T-helper 17 cell (primary cell): ENCODE measurements at regions not wholly inside any gene's neighbourhood (a gene's known extent, or its start where the extent isn't known, plus 50 kb on each side); places are given as distances from the start of the nearest gene placed in this dataset.
"Not testable (repeated sequence)": the region's sequence is repeated elsewhere in the genome, so short reads cannot be mapped to it uniquely, and the experiment has no call there.

Experiments
- ATAC-seq: fragments of 150-1000 bp; cut with Tn5 transposase; 2 replicates; pipeline ENCODE4 v1.10.0; 2021; ENCODE audit warnings: mild to moderate bottlenecking, moderate library complexity
- DNase-seq, 3 donors: peaks; one replicate each; pipeline versions ENCODE4 v3.0.0 to v3.0.0-alpha.2; 2020 to 2021
- H3K9me3 ChIP-seq: one replicate; pipeline ENCODE4 v1.7.0; 2013; ENCODE audit warnings: low read length, mild to moderate bottlenecking; ENCODE audit not compliant: control insufficient read depth, poor library complexity, severe bottlenecking
- H3K27ac Mint-ChIP-seq: one replicate; pipeline ENCODE4 v1.8.0; 2022; ENCODE audit warnings: mild to moderate bottlenecking, moderate library complexity, mixed read lengths
- H3K27me3 Mint-ChIP-seq: one replicate; pipeline ENCODE4 v1.8.0; 2022; ENCODE audit warnings: mixed read lengths
- H3K36me3 Mint-ChIP-seq: one replicate; pipeline ENCODE4 v1.8.0; 2022; ENCODE audit warnings: low read depth, mixed read lengths
- H3K4me1 Mint-ChIP-seq: one replicate; pipeline ENCODE4 v1.8.0; 2022; ENCODE audit warnings: mild to moderate bottlenecking, mixed read lengths
- H3K4me3 Mint-ChIP-seq: one replicate; pipeline ENCODE4 v1.8.0; 2022; ENCODE audit warnings: mild to moderate bottlenecking, moderate library complexity, mixed read lengths

DNA sequence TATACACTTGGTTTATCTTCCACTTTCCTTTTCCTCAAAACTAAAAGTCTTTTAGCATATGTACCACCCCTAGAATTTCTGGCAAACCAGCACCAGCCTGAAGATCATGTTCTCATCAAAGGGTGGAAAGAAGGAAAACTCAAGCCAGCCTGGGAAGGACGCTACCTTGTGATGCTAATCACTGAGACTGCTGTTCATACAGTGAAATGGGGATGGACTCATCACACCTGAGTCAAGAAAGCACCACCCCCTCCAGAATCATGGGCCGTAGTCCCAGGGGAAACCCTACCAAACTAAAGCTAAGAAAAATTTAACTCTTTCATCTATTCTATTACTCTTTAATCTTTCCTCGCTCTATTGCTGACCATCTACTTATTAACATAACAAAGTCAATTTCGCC lies 595.9 kb upstream of the AADAT start:
- H3K36me3 Mint-ChIP-seq, H3K9me3 ChIP-seq, H3K27ac Mint-ChIP-seq, ATAC-seq, H3K27me3 Mint-ChIP-seq, DNase-seq, H3K4me1 Mint-ChIP-seq, H3K4me3 Mint-ChIP-seq: not testable (repeated sequence)

DNA sequence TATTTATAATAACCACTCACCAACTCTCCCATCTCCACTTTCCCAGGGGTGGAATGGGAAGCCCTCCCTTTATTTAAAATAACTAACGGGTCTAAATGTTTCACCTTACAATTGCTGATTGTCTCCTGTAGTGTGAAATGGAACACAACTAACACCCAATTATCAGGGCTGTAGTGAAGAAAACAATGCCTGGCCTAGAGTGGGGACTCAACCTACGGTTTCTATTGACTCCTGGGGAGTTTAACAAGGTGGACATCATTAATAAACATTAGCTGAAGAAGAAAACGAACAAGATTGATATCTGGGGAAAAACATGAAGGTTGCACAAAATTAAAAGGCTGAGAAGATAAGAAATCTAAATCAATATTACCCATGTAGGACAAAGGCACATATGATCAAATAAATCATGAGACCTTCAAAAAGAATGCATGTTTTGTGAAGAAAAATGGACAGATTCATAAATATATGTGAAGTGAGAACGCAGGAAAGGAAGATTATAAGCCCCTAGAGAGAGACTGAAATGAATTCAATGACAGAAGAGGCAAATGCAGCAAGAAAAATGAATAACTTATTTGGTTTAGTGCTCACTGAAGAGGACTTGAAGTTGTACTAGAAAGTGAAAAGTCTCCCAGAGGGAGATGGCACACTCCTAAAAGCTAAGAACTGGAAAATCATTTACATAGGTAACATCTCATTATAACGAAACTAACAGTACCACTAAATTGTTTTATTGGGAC lies 593.0 kb upstream of the AADAT start:
- DNase-seq: no peak
- no peak overlapping the region for H3K4me3 Mint-ChIP-seq
- no peak for ATAC-seq
- no peaks in the 10 kb centered on the region for H3K36me3 Mint-ChIP-seq
- no peaks in the 10 kb centered on the region for H3K27me3 Mint-ChIP-seq
- H3K27ac Mint-ChIP-seq: no peak overlapping the region
- no peaks in the 10 kb centered on the region for H3K4me1 Mint-ChIP-seq
- no peaks in the 10 kb centered on the region for H3K9me3 ChIP-seq

DNA sequence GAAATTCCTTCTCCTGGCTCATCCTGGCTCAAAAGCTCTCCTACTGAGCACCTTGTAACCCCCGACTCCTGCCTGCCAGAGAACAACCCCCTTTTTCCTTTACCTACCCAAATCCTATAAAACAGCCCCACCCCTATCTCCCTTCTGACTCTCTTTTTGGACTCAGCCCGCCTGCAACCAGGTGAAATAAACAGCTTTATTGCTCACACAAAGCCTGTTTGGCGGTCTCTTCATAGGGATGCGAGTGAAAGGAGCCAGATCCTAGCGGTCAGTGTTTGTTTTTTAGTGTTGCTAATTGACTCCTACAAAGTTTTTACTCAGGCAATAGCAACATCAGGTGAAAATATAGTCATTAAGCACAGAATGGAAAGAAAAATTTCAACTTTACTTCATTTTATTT lies 592.3 kb upstream of the AADAT start:
- H3K27me3 Mint-ChIP-seq, H3K4me1 Mint-ChIP-seq, H3K4me3 Mint-ChIP-seq, ATAC-seq, H3K27ac Mint-ChIP-seq, DNase-seq, H3K36me3 Mint-ChIP-seq, H3K9me3 ChIP-seq: not testable (repeated sequence)

DNA sequence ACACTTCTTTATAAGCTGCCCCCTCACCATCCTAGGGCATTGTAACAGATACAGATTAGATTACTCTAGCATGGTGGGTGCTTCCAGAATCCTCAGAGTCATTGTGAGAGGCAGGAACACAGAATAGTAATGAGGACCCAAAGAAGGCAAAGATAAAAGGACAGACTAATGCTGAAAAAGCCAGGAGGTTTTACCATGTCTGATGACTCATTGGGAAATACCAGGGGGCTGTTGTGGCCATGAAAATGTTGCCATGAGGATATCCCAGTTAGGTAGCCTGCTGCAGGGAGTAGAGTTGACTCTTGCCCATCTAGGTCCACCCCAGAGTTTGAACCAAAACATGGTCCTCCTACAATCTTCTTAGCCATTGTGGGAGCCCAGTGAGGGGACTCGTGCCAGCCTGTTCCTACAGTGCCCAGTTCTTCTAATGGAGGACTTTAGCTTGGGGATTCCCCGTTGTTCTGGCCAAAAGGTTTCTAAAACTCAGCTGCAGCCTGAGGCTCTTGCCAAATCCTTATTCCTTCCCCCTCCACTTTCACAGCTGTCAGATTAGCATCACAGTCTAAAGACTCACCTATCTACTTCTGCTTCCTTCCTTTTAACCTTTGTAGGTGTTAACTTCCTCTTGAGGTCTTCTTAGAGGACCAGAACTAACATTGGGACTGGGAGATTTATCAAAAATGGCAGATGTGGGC lies 586.0 kb upstream of the AADAT start:
- ATAC-seq (no peak), DNase-seq (no peak)
- Mint-ChIP-seq H3K4me1 (no peaks in the 10 kb centered on the region), H3K4me3 (no peak overlapping the region), H3K27me3 (no peaks in the 10 kb centered on the region), H3K36me3 (no peaks in the 10 kb centered on the region), H3K27ac (no peak overlapping the region)
- no peaks in the 10 kb centered on the region for H3K9me3 ChIP-seq

DNA sequence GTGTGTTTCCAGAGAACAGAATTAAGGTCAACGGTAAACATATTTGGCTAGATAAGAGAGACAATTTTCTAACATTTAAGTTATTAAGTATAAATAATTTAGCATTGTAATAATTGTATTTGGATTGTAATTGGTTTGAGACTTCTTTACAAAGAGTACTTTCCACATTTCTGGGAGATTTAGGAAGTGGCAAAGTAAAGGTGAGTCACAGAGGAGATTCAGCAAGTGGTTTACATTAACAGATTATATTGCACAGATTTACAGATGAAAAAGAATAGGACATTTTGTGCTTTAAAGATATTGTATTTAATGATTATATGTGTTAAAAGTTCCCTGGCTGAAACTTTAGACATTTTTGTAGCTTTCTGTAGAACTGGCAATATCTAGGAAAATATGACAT lies 584.4 kb upstream of the AADAT start:
- Mint-ChIP-seq H3K4me1 (no peaks in the 10 kb centered on the region), H3K4me3 (no peak overlapping the region), H3K27me3 (no peaks in the 10 kb centered on the region), H3K36me3 (no peaks in the 10 kb centered on the region), H3K27ac (no peak overlapping the region)
- ATAC-seq: no peak
- H3K9me3 ChIP-seq: no peaks in the 10 kb centered on the region
- no peak for DNase-seq

DNA sequence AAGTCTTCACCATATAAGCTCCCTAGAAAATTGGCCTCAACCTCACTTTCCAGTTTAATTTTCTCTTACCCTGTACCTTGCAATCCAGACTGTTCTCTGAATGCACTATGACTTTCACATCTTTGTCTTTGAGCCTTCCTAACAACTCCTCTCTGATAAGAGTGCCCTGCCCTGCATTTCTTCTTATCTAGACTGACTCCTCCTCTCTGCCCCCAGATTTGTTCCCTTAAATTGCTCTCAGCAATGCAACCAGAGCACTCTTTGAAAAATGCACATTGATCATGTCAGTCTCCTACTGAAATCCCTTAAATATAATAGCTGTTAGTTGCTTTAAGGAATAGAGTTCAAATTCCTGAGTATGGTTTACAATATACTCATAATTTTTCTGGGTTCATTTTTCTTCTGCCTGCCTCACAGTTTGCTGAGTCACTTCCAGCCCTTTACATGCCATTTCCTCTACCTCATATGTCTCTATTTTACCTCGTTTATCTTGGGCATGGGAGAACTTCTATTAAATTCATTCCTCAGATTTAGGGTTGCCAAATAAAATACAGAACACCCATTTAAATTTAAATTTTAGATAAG lies 582.7 kb upstream of the AADAT start:
- no peaks in the 10 kb centered on the region for H3K9me3 ChIP-seq
- no peak for DNase-seq
- Mint-ChIP-seq H3K4me1 (no peaks in the 10 kb centered on the region), H3K27ac (no peak overlapping the region), H3K4me3 (no peak overlapping the region), H3K27me3 (no peaks in the 10 kb centered on the region), H3K36me3 (no peaks in the 10 kb centered on the region)
- ATAC-seq: no peak

DNA sequence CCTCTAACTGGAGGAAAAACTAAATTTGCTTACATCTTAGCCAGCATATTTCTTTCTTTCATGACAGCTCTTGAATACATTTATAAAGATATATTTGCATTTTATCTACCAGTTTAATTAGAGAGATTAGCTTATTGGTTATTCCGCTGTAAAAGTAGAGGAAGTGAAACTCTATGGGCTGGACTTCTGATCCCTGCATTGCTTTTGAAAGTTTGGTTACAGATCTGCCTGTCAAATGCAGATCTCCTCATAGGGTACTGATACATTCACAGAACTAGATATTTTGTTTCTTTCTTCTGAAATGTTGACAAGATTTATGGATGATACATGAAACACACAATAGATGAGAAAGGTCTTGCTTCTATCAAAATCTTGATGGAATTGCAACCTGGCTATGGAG lies 581.4 kb upstream of the AADAT start:
- Mint-ChIP-seq H3K27me3 (no peaks in the 10 kb centered on the region), H3K4me3 (no peak overlapping the region), H3K27ac (no peak overlapping the region), H3K4me1 (no peaks in the 10 kb centered on the region), H3K36me3 (no peaks in the 10 kb centered on the region)
- H3K9me3 ChIP-seq: peaks cover 4% of the 10 kb centered on the region
- no peak for DNase-seq
- no peak for ATAC-seq

DNA sequence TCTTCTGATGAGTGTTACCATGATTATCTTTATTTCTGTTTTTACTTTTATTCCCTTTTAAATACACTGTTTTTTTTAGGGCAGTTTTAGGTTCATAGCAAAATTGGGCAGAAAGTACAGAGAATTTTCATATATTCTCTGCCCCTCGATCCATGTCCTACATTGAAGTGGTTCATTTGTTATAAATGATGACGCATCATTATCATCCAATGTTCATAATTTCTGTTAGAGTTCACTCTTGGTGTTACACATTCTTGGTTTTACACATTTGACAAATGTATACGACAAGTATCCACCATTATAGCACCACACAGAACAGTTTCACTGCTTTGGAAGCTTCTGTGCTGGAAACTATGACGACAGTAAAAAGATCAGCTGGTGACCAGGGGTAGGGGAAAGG lies 578.1 kb upstream of the AADAT start:
- no peaks in the 10 kb centered on the region for H3K27me3 Mint-ChIP-seq

DNA sequence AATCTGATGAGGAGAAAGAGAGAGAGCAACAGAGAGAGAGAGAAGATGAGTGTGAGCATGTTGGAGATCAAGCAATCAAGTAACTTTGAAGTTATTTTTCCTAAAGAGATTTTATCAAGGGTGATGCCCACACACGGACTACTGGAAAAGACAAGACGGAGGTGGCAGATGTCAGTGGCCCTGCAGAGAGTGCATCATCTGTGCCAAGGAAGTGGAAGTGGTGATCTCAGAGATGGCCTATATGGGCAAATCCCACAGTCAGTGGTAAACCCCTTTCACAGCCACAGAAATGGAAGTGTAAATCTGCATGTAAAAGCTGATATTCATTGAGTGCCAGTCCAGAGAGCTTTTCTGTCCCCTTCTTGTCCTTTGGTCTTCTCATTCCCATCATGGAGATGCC lies 577.2 kb upstream of the AADAT start:
- H3K4me1 Mint-ChIP-seq: no peaks in the 10 kb centered on the region
- H3K27ac Mint-ChIP-seq: no peak overlapping the region

More for the DNA sequence above, 578.1 kb upstream of the AADAT start:
- DNase-seq (no peak), ATAC-seq (no peak)
- peaks cover 4% of the 10 kb centered on the region for H3K9me3 ChIP-seq
- Mint-ChIP-seq H3K36me3 (no peaks in the 10 kb centered on the region), H3K4me3 (no peak overlapping the region), H3K27ac (no peak overlapping the region), H3K4me1 (no peaks in the 10 kb centered on the region)

DNA sequence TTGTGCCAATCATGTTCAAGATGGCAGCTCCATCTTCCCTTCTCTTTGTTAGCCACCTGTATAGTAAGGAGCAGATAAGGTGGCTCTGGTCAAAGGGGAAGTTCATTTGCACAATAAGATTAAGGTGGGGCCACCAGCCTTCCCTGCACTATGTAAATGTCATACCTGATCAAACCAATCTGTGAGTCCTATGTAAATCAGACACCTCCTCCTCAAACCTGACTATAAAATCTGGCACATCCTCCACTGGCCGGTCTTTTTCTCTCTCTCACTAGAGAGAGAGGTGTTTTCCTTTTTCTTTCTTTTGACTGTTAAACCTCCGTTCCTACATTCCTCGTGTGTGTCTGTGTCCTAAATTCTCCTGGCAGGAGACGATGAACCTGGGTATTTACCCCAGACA lies 572.5 kb upstream of the AADAT start:
- H3K27me3 Mint-ChIP-seq: no peaks in the 10 kb centered on the region
- DNase-seq: no peak
- no peak for ATAC-seq

More for the DNA sequence above, 577.2 kb upstream of the AADAT start:
- no peak overlapping the region for H3K4me3 Mint-ChIP-seq
- ATAC-seq (no peak), DNase-seq (no peak)
- H3K9me3 ChIP-seq: peaks cover 4% of the 10 kb centered on the region
- no peaks in the 10 kb centered on the region for H3K27me3 Mint-ChIP-seq
- no peaks in the 10 kb centered on the region for H3K36me3 Mint-ChIP-seq

DNA sequence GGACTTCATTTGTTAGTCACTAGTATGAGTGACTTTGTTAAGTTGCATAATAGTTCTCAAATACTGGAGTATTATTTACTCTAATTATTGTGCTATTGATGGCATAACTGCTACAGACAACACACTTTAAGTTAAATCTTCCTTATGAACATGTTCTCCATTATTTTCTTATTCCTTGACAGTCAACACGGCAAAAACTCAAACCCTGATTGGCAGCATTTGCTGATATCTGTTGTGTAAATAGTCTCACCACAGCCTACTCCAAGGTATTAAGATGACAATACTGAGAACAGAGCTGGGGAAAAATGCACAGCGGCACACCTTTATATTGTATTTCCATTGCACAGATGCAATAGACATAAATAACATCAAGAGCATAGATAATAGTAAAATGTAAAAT lies 568.0 kb upstream of the AADAT start:
- Mint-ChIP-seq H3K36me3 (no peaks in the 10 kb centered on the region), H3K4me3 (no peak overlapping the region), H3K27ac (no peak overlapping the region), H3K4me1 (no peaks in the 10 kb centered on the region), H3K27me3 (no peaks in the 10 kb centered on the region)
- DNase-seq: no peak
- H3K9me3 ChIP-seq: no peaks in the 10 kb centered on the region
- no peak for ATAC-seq

More for the DNA sequence above, 572.5 kb upstream of the AADAT start:
- Mint-ChIP-seq H3K27ac (no peak overlapping the region), H3K36me3 (no peaks in the 10 kb centered on the region), H3K4me3 (no peak overlapping the region), H3K4me1 (no peaks in the 10 kb centered on the region)
- H3K9me3 ChIP-seq: peaks cover 4% of the 10 kb centered on the region

DNA sequence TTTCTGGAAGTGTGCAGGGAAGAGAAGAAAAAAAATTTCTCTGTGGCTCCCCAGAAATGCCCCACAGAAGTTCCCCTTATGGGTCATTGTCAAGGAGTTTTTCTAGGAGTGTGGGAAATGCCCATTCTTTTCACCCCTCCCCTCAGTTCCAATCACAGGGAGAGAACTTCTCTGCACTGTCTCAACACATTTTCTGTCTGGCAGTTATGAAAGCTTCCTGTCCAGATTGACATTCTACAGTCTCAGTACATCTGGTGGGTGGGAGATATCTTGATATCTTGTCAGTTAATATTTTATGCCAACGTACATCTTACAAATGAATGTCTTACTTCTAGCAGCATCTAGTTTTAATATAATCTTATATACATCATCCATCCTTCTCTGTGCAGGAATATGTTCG lies 566.8 kb upstream of the AADAT start:
- H3K27ac Mint-ChIP-seq: no peak overlapping the region

DNA sequence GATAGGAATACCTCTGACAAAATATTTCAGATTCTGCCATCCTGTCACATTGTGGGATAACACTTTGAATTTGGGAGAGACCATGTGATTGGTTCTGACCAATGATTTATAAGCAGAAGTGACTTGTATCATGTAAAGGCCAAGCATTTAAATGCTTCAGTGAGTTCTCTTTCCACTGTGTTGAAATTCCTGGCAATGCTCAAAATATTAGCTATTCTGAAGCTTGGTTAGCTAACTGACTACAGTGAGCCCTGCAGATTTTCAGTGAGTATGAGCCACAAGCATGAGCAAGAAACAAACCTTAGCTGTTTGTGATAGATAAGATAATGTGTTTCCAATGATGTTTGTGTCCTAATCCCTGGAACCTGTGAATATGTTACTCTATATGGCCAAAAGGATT lies 562.8 kb upstream of the AADAT start:
- no peak for DNase-seq
- ATAC-seq: no peak
- Mint-ChIP-seq H3K4me1 (no peaks in the 10 kb centered on the region), H3K4me3 (no peak overlapping the region), H3K27ac (no peak overlapping the region), H3K27me3 (no peaks in the 10 kb centered on the region), H3K36me3 (no peaks in the 10 kb centered on the region)
- H3K9me3 ChIP-seq: no peaks in the 10 kb centered on the region

More for the DNA sequence above, 566.8 kb upstream of the AADAT start:
- DNase-seq (no peak), ATAC-seq (no peak)
- Mint-ChIP-seq H3K4me3 (no peak overlapping the region), H3K27me3 (no peaks in the 10 kb centered on the region), H3K36me3 (no peaks in the 10 kb centered on the region), H3K4me1 (no peaks in the 10 kb centered on the region)
- H3K9me3 ChIP-seq: no peaks in the 10 kb centered on the region

DNA sequence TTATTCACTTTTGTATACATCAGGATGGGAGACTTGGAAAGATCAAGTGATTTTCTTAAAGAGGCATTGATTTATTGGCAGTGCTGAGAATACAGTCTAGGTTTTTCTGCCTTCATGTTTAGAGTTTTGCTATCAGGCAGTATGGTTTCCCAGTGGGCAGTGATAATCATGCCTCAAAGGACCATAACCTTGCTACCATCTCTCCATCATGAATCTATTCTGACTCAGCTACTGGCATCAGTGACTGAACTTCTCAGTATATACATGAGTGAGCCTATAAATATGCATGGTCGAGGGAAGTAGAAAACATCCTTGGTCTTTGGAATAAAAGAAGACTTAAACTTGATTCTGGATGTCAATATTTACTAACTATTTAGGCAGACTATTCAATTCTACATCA lies 562.0 kb upstream of the AADAT start:
- no peak for DNase-seq
- H3K27me3 Mint-ChIP-seq: no peaks in the 10 kb centered on the region
- H3K4me1 Mint-ChIP-seq: no peaks in the 10 kb centered on the region
- no peak overlapping the region for H3K4me3 Mint-ChIP-seq
- no peak for ATAC-seq
- no peaks in the 10 kb centered on the region for H3K36me3 Mint-ChIP-seq
- H3K9me3 ChIP-seq: no peaks in the 10 kb centered on the region
- no peak overlapping the region for H3K27ac Mint-ChIP-seq
